ENCODE measurements at regions not wholly inside any gene's neighbourhood (a gene's known extent, or its start where the extent isn't known, plus 50 kb on each side); places are given as distances from the start of the nearest gene placed in this dataset.

- H3K9ac ChIP-seq (ENCODE audit: low read depth, low read length): peak overlapping the region; percentile 53
- H3K36me3 ChIP-seq (ENCODE audit: insufficient read depth, low read length): no peaks in the 10 kb centered on the region
- H3K4me3 ChIP-seq (ENCODE audit: low read length): peak overlapping the region; percentile 53
- no peaks in the 10 kb centered on the region for H3K27me3 ChIP-seq (ENCODE audit: control insufficient read depth, insufficient read depth, low read length)
- peak overlapping the region; percentile 70 for H3K4me2 ChIP-seq (ENCODE audit: low read length)
- H3K9me3 ChIP-seq (replicated peaks; ENCODE audit: low read length): no peaks in the 10 kb centered on the region
- H3K4me1 ChIP-seq (ENCODE audit: control insufficient read depth, insufficient read depth, low read length): peaks cover 34% of the 10 kb centered on the region
Measured at GRCh38 chr2:241933179-241933911, 63.8 kb downstream of the RTP5 start.

GRCh38 chr2:241935314-241935713 lies 65.8 kb downstream of the RTP5 start:
- Histone ChIP-seq H3K27me3 (ENCODE audit: control insufficient read depth, insufficient read depth, low read length) (no peaks in the 10 kb centered on the region), H3K4me1 (ENCODE audit: control insufficient read depth, insufficient read depth, low read length) (peaks cover 34% of the 10 kb centered on the region), H3K4me2 (ENCODE audit: low read length) (peak overlapping the region; percentile 51), H3K36me3 (ENCODE audit: insufficient read depth, low read length) (no peaks in the 10 kb centered on the region), H3K9ac (ENCODE audit: low read depth, low read length) (no peak overlapping the region), H3K9me3 (replicated peaks; ENCODE audit: low read length) (no peaks in the 10 kb centered on the region), H3K4me3 (ENCODE audit: low read length) (no peak overlapping the region)

GRCh38 chr2:241935774-241936173 lies 66.2 kb downstream of the RTP5 start:
- Histone ChIP-seq H3K4me1 (ENCODE audit: control insufficient read depth, insufficient read depth, low read length) (peaks cover 34% of the 10 kb centered on the region), H3K4me3 (ENCODE audit: low read length) (no peak overlapping the region), H3K9ac (ENCODE audit: low read depth, low read length) (no peak overlapping the region), H3K36me3 (ENCODE audit: insufficient read depth, low read length) (no peaks in the 10 kb centered on the region), H3K9me3 (replicated peaks; ENCODE audit: low read length) (no peaks in the 10 kb centered on the region), H3K27me3 (ENCODE audit: control insufficient read depth, insufficient read depth, low read length) (no peaks in the 10 kb centered on the region), H3K4me2 (ENCODE audit: low read length) (no peak overlapping the region)

GRCh38 chr2:241936457-241937133 lies 67.1 kb downstream of the RTP5 start:
- Histone ChIP-seq H3K4me2 (ENCODE audit: low read length) (no peak overlapping the region), H3K36me3 (ENCODE audit: insufficient read depth, low read length) (no peaks in the 10 kb centered on the region), H3K9me3 (replicated peaks; ENCODE audit: low read length) (no peaks in the 10 kb centered on the region), H3K27me3 (ENCODE audit: control insufficient read depth, insufficient read depth, low read length) (no peaks in the 10 kb centered on the region), H3K4me3 (ENCODE audit: low read length) (no peak overlapping the region), H3K9ac (ENCODE audit: low read depth, low read length) (no peak overlapping the region), H3K4me1 (ENCODE audit: control insufficient read depth, insufficient read depth, low read length) (peaks cover 34% of the 10 kb centered on the region)

- Histone ChIP-seq H3K9me3 (replicated peaks; ENCODE audit: low read length) (no peaks in the 10 kb centered on the region), H3K9ac (ENCODE audit: low read depth, low read length) (no peak overlapping the region), H3K4me3 (ENCODE audit: low read length) (no peak overlapping the region), H3K27me3 (ENCODE audit: control insufficient read depth, insufficient read depth, low read length) (no peaks in the 10 kb centered on the region), H3K36me3 (ENCODE audit: insufficient read depth, low read length) (no peaks in the 10 kb centered on the region), H3K4me1 (ENCODE audit: control insufficient read depth, insufficient read depth, low read length) (peaks cover 34% of the 10 kb centered on the region), H3K4me2 (ENCODE audit: low read length) (no peak overlapping the region)
Measured at GRCh38 chr2:241937297-241937696, 67.8 kb downstream of the RTP5 start.

- H3K4me2 ChIP-seq (ENCODE audit: low read length): no peak overlapping the region
- H3K27me3 ChIP-seq (ENCODE audit: control insufficient read depth, insufficient read depth, low read length): peaks cover 15% of the 10 kb centered on the region
- peaks cover 12% of the 10 kb centered on the region for H3K4me1 ChIP-seq (ENCODE audit: control insufficient read depth, insufficient read depth, low read length)
- no peaks in the 10 kb centered on the region for H3K36me3 ChIP-seq (ENCODE audit: insufficient read depth, low read length)
- H3K9me3 ChIP-seq (replicated peaks; ENCODE audit: low read length): no peaks in the 10 kb centered on the region
- H3K4me3 ChIP-seq (ENCODE audit: low read length): no peak overlapping the region
- no peak overlapping the region for H3K9ac ChIP-seq (ENCODE audit: low read depth, low read length)
Measured at GRCh38 chr2:241939541-241939940, 70.0 kb downstream of the RTP5 start.

- H3K36me3 ChIP-seq (ENCODE audit: insufficient read depth, low read length): no peaks in the 10 kb centered on the region
- no peak overlapping the region for H3K4me3 ChIP-seq (ENCODE audit: low read length)
- no peaks in the 10 kb centered on the region for H3K9me3 ChIP-seq (replicated peaks; ENCODE audit: low read length)
- peaks cover 15% of the 10 kb centered on the region for H3K27me3 ChIP-seq (ENCODE audit: control insufficient read depth, insufficient read depth, low read length)
- peaks cover 5% of the 10 kb centered on the region for H3K4me1 ChIP-seq (ENCODE audit: control insufficient read depth, insufficient read depth, low read length)
- no peak overlapping the region for H3K4me2 ChIP-seq (ENCODE audit: low read length)
- H3K9ac ChIP-seq (ENCODE audit: low read depth, low read length): no peak overlapping the region
Measured at GRCh38 chr2:241940329-241940728, 70.8 kb downstream of the RTP5 start.

- Histone ChIP-seq H3K36me3 (ENCODE audit: insufficient read depth, low read length) (no peaks in the 10 kb centered on the region), H3K9me3 (replicated peaks; ENCODE audit: low read length) (no peaks in the 10 kb centered on the region), H3K27me3 (ENCODE audit: control insufficient read depth, insufficient read depth, low read length) (peaks cover 15% of the 10 kb centered on the region), H3K4me2 (ENCODE audit: low read length) (no peak overlapping the region), H3K9ac (ENCODE audit: low read depth, low read length) (no peak overlapping the region), H3K4me3 (ENCODE audit: low read length) (no peak overlapping the region), H3K4me1 (ENCODE audit: control insufficient read depth, insufficient read depth, low read length) (no peaks in the 10 kb centered on the region)
Measured at GRCh38 chr2:241941691-241942301, 72.3 kb downstream of the RTP5 start.

GRCh38 chr2:241942416-241943208 lies 73.1 kb downstream of the RTP5 start:
- no peak overlapping the region for H3K9ac ChIP-seq (ENCODE audit: low read depth, low read length)
- H3K9me3 ChIP-seq (replicated peaks; ENCODE audit: low read length): no peaks in the 10 kb centered on the region
- no peak overlapping the region for H3K4me2 ChIP-seq (ENCODE audit: low read length)
- H3K27me3 ChIP-seq (ENCODE audit: control insufficient read depth, insufficient read depth, low read length): peaks cover 15% of the 10 kb centered on the region
- H3K4me3 ChIP-seq (ENCODE audit: low read length): no peak overlapping the region
- H3K4me1 ChIP-seq (ENCODE audit: control insufficient read depth, insufficient read depth, low read length): no peaks in the 10 kb centered on the region
- no peaks in the 10 kb centered on the region for H3K36me3 ChIP-seq (ENCODE audit: insufficient read depth, low read length)

- H3K27me3 ChIP-seq (ENCODE audit: control insufficient read depth, insufficient read depth, low read length): peaks cover 15% of the 10 kb centered on the region
Measured at GRCh38 chr2:241943209-241943850, 73.8 kb downstream of the RTP5 start.

More at GRCh38 chr2:241943209-241943850, 73.8 kb downstream of the RTP5 start:
- Histone ChIP-seq H3K36me3 (ENCODE audit: insufficient read depth, low read length) (no peaks in the 10 kb centered on the region), H3K9me3 (replicated peaks; ENCODE audit: low read length) (no peaks in the 10 kb centered on the region), H3K9ac (ENCODE audit: low read depth, low read length) (no peak overlapping the region), H3K4me1 (ENCODE audit: control insufficient read depth, insufficient read depth, low read length) (no peaks in the 10 kb centered on the region), H3K4me3 (ENCODE audit: low read length) (no peak overlapping the region), H3K4me2 (ENCODE audit: low read length) (no peak overlapping the region)

Data from skeletal muscle satellite cell (primary cell).